Activated naive CD4-positive, alpha-beta T cell treated with Interleukin-2 at 50 U/mL for 16 hours (primary cell): ENCODE measurements at regions not wholly inside any gene's neighbourhood (a gene's known extent, or its start where the extent isn't known, plus 50 kb on each side); places are given as distances from the start of the nearest gene placed in this dataset.

Experiments used
- DNase-seq: peaks from one replicate; pipeline ENCODE4 v3.0.0-alpha.2; 2020

GRCh38 chr14:65225299-65226159 is 123.2 kb upstream of the MAX start:
- DNase-seq: no peak

GRCh38 chr14:65226824-65227604 is 124.7 kb upstream of the MAX start:
- no peak for DNase-seq

GRCh38 chr14:65228436-65228835 is 126.1 kb upstream of the MAX start:
- no peak for DNase-seq

GRCh38 chr14:65228956-65229747 is 126.8 kb upstream of the MAX start:
- DNase-seq: no peak

GRCh38 chr14:65229748-65230728 is 127.7 kb upstream of the MAX start:
- peak; percentile 46 for DNase-seq

- DNase-seq: no peak
Measured at GRCh38 chr14:65231286-65231980, 129.1 kb upstream of the MAX start.

GRCh38 chr14:65234752-65235361 is 132.5 kb upstream of the MAX start:
- no peak for DNase-seq

GRCh38 chr14:65237023-65237814 is 134.9 kb upstream of the MAX start:
- no peak for DNase-seq

GRCh38 chr14:65237941-65238340 is 135.6 kb upstream of the MAX start:
- DNase-seq: no peak

- DNase-seq: no peak
Measured at GRCh38 chr14:65238456-65238855, 136.1 kb upstream of the MAX start.

- no peak for DNase-seq
Measured at GRCh38 chr14:65239143-65239937, 137.0 kb upstream of the MAX start.

GRCh38 chr14:65239938-65240296 is 137.6 kb upstream of the MAX start:
- no peak for DNase-seq

GRCh38 chr14:65241125-65241752 is 138.9 kb upstream of the MAX start:
- no peak for DNase-seq

- no peak for DNase-seq
Measured at GRCh38 chr14:65242732-65243134, 140.4 kb upstream of the MAX start.

GRCh38 chr14:65243766-65244442 is 141.6 kb upstream of the MAX start:
- DNase-seq: no peak

GRCh38 chr14:65249471-65250161 is 147.3 kb upstream of the MAX start:
- DNase-seq: no peak

GRCh38 chr14:65250162-65250495 is 147.8 kb upstream of the MAX start:
- DNase-seq: no peak

GRCh38 chr14:65251213-65251612 is 148.9 kb upstream of the MAX start:
- DNase-seq: no peak
